GM21381 (cell line): ENCODE measurements at regions not wholly inside any gene's neighbourhood (a gene's known extent, or its start where the extent isn't known, plus 50 kb on each side); places are given as distances from the start of the nearest gene placed in this dataset.

ENCODE experiments used
- ATAC-seq: cut with Tn5 transposase; IDR thresholded peaks from one replicate; pipeline ENCODE4 v1.9.1; 2021; ENCODE audit warnings: mild to moderate bottlenecking, moderate library complexity; ENCODE audit not compliant: unreplicated experiment

GRCh38 chr7:22676385-22676784 lies 50.6 kb upstream of the IL6 start:
- ATAC-seq = no peak

GRCh38 chr7:22675917-22676343 lies 51.1 kb upstream of the IL6 start:
- ATAC-seq = no peak

GRCh38 chr7:22675421-22675820 lies 51.6 kb upstream of the IL6 start:
- no peak for ATAC-seq

GRCh38 chr7:22672846-22673680 lies 53.9 kb upstream of the IL6 start:
- peak; percentile 80 for ATAC-seq

GRCh38 chr7:22671177-22671879 lies 55.7 kb upstream of the IL6 start:
- no peak for ATAC-seq

GRCh38 chr7:22670422-22670815 lies 56.6 kb upstream of the IL6 start:
- no peak for ATAC-seq

GRCh38 chr7:22669692-22670421 lies 57.1 kb upstream of the IL6 start:
- ATAC-seq = no peak

GRCh38 chr7:22668971-22669401 lies 58.0 kb upstream of the IL6 start:
- ATAC-seq = no peak

GRCh38 chr7:22667562-22668239 lies 59.3 kb upstream of the IL6 start:
- no peak for ATAC-seq

- no peak for ATAC-seq
These were observed 59.8 kb upstream of the IL6 start for GRCh38 chr7:22667187-22667561.

GRCh38 chr7:22666732-22667131 lies 60.3 kb upstream of the IL6 start:
- ATAC-seq = no peak

GRCh38 chr7:22665923-22666322 lies 61.1 kb upstream of the IL6 start:
- no peak for ATAC-seq

- no peak for ATAC-seq
These were observed 61.8 kb upstream of the IL6 start for GRCh38 chr7:22664988-22665798.

GRCh38 chr7:22663721-22664120 lies 63.3 kb upstream of the IL6 start:
- ATAC-seq = no peak

- ATAC-seq = no peak
These were observed 63.7 kb upstream of the IL6 start for GRCh38 chr7:22663357-22663718.

- peak; percentile 41 for ATAC-seq
These were observed 64.2 kb upstream of the IL6 start for GRCh38 chr7:22662556-22663356.

- ATAC-seq = peak; percentile 44
These were observed 65.0 kb upstream of the IL6 start for GRCh38 chr7:22662036-22662435.

GRCh38 chr7:22660732-22661131 lies 66.3 kb upstream of the IL6 start:
- no peak for ATAC-seq

- ATAC-seq = no peak
These were observed 66.7 kb upstream of the IL6 start for GRCh38 chr7:22660293-22660692.
